ENCODE measurements at regions not wholly inside any gene's neighbourhood (a gene's known extent, or its start where the extent isn't known, plus 50 kb on each side); places are given as distances from the start of the nearest gene placed in this dataset.

DNA sequence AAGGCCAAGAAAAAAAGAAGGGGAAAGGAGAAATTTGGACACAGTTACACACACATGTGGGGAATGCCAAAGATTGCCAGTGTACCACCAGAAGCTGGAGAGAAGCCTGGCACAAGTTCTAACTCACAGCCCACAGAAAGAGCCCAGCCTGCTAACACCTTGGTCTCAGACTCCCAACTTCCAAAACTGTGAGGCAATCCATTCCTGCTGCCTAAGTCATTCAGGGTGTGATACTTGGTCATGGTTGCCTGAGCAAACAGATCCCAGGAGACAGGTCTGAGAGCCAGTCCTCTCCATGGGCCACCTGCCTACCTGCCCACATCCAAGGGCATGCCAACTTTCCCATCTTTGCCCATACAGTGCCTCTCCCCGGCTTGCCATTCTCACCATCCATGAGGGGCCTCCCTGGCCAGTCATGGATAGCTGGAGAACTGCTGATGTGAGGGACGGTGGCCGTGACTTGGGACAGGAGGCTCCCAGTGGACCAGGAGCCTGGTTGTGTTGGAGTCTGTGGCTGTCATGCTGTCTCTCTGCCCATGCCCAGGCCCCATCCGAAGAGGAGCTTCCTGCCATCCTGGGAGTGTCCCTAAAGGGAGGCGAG is 198.0 kb upstream of the RTL1 start:
- TF ChIP-seq, protein P1, sequence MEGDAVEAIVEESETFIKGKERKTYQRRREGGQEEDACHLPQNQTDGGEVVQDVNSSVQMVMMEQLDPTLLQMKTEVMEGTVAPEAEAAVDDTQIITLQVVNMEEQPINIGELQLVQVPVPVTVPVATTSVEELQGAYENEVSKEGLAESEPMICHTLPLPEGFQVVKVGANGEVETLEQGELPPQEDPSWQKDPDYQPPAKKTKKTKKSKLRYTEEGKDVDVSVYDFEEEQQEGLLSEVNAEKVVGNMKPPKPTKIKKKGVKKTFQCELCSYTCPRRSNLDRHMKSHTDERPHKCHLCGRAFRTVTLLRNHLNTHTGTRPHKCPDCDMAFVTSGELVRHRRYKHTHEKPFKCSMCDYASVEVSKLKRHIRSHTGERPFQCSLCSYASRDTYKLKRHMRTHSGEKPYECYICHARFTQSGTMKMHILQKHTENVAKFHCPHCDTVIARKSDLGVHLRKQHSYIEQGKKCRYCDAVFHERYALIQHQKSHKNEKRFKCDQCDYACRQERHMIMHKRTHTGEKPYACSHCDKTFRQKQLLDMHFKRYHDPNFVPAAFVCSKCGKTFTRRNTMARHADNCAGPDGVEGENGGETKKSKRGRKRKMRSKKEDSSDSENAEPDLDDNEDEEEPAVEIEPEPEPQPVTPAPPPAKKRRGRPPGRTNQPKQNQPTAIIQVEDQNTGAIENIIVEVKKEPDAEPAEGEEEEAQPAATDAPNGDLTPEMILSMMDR (IDR thresholded peaks at IDR 0.05; ENCODE audit: insufficient read depth, low read depth, low read length, missing control alignments), result no peak
- peak; percentile 75 for DNase-seq (ENCODE audit: low read depth)

DNA sequence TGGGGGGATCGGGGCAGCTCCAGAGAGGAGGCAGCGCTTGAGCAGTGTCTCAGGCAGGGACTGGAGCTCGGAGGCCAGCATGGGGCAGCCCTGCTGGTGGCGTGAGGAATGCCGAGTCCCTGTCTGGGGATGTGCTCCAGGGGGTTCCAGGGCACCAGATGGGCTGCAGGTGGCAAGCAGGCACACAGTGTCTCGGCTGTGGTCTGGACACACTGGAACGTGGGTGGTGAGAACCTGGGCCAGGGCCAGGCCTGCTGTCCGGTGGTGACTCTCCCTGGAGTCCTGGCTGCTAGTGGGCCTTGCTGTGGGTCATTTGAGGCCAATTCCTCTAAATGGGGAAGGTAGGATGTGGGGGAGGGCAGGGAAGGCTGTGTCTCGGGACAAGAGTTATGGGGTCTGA is 199.4 kb upstream of the RTL1 start:
- DNase-seq (ENCODE audit: low read depth), result no peak
- TF ChIP-seq, protein P1 (IDR thresholded peaks at IDR 0.05; ENCODE audit: insufficient read depth, low read depth, low read length, missing control alignments), result no peak
- no peak overlapping the region for H3K4me3 ChIP-seq (ENCODE audit: low read length)

More for the DNA sequence above, 198.0 kb upstream of the RTL1 start:
- H3K4me3 ChIP-seq (ENCODE audit: low read length), result no peak overlapping the region

DNA sequence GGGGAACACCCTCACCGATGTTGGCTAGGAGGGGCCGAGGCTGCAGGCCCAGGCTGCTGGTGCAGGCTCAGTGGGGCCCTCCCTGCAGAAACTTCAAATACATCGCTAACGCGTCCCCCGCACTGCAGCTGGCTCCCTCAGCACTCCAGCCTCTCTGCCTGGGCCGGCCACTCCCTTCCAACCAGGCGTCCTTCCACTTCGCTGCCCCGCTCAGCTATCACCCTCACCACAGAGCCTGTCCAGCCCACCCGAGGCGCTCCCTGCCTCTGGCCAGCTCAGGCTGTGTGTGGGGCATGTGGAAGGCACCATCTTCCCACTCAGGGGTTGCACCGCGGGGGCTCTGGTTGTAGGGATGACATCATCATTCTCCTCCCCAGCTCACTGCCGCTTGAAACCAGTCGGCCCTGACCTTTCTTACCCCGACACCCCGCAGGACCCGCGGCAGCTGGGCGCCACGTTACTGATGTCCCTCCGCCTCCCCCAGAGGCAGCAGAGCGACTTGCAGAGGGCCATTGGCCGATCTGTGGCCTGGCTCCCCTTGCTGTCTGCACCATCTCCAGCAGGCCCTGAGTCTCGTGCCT is 199.9 kb upstream of the RTL1 start:
- no peak for DNase-seq (ENCODE audit: low read depth)
- no peak overlapping the region for H3K4me3 ChIP-seq (ENCODE audit: low read length)
- TF ChIP-seq, protein P1 (IDR thresholded peaks at IDR 0.05; ENCODE audit: insufficient read depth, low read depth, low read length, missing control alignments), result no peak

DNA sequence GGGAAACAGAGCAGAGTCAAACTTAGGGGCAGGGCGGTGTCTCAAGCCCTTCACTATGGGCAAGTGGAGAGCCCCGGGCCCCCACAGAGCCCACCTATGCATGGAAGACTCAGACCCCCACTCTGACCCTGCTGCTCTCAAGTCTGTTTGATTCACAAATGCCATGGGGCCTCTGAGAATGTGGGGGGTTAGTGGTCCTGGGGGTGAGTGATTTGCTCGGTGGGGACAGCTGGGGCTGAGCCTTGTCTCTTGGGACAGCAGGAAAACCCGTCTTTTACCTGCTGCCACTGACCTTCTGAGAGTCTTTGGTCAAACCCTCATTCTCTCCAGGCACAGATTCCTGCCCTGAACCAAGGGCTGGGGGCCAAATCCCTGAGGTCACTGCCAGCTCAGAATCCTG is 201.0 kb upstream of the RTL1 start:
- H3K4me3 ChIP-seq (ENCODE audit: low read length), result no peak overlapping the region
- TF ChIP-seq, protein P1 (IDR thresholded peaks at IDR 0.05; ENCODE audit: insufficient read depth, low read depth, low read length, missing control alignments), result no peak
- DNase-seq (ENCODE audit: low read depth), result no peak

DNA sequence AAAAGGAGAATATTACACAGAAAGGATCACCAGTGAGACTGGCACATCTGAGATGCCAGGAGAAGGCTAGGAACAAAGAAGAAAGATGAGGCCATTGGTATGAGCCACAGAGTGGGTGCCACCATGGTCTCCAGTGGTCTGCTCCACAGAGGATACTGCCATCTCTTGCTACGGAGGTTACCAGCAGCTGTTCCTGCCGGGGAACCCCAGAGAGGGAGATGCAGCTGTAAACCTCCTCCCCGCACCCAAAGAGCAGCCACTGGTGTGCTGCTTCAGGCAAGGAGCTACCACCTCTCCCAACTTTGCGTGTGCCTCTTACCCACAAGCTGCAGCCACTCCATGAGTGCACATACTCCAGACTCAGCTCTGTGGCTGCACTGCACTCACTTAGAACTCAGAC is 201.5 kb upstream of the RTL1 start:
- no peak overlapping the region for H3K4me3 ChIP-seq (ENCODE audit: low read length)
- TF ChIP-seq, protein P1 (IDR thresholded peaks at IDR 0.05; ENCODE audit: insufficient read depth, low read depth, low read length, missing control alignments), result no peak
- no peak for DNase-seq (ENCODE audit: low read depth)

DNA sequence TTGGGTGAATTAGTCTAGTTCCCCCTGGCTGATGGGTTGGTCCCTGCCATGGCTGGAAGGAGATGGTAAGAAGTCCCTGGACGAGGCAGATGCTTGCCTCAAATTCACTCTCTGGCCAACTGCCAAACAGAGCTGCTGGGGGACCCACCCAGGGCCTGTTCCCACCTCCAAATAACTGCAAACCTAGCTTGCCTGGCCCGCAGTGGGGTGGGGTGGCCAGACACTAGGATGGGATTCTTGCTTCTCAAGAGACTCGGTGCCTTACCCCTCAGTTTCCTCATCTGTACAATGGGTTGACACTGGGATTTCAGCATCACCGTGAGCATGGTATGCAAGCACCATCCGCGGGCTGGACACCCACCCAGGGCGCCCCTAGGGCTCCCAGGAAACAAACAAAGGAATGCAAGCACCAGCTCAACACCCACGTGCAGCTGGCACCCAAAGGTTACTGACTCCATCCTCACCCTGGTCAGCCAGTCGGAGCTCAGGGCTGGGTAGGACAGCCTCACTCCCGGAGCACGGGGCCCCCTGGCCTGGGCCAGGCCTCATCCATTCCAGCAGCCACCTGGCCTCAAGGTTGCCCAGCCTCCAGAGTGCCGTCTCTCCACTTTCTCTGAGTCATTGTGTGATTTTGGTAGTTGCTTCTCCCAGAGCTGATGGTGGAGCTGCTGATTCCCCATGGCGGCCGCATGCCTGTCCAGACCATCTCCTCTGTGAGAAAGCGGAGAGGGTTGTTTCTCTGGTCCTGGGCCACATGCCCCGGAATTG is 205.2 kb upstream of the RTL1 start:
- DNase-seq (ENCODE audit: low read depth), result no peak
- H3K4me3 ChIP-seq (ENCODE audit: low read length), result no peak overlapping the region
- TF ChIP-seq, protein P1 (IDR thresholded peaks at IDR 0.05; ENCODE audit: insufficient read depth, low read depth, low read length, missing control alignments), result no peak

Data from epithelial cell of esophagus (primary cell).